Vagina (tissue), 2 donors: ENCODE measurements at regions not wholly inside any gene's neighbourhood (a gene's known extent, or its start where the extent isn't known, plus 50 kb on each side); places are given as distances from the start of the nearest gene placed in this dataset.

ENCODE experiments used
- DNase-seq, 2 donors: peaks; one replicate each; pipeline ENCODE4 v3.0.0-alpha.2; 2017; ENCODE audit errors: extremely low spot score in 2 of 2
- H3K27ac ChIP-seq: fragments of 200-600 bp; sonication (generic); one replicate; pipeline ENCODE4 v1.5.1; 2019
- H3K27me3 ChIP-seq: fragments of 200-600 bp; sonication (generic); one replicate; pipeline ENCODE4 v1.5.1; 2019
- H3K36me3 ChIP-seq, 2 donors: fragments of 200-600 bp; sonication (generic); one replicate each; pipeline ENCODE4 v1.5.1; 2017 to 2019
- H3K4me1 ChIP-seq: fragments of 200-600 bp; sonication (generic); one replicate; pipeline ENCODE4 v1.5.1; 2019
- H3K4me3 ChIP-seq, 2 donors: fragments of 200-600 bp; sonication (generic); 1 replicate in 1 of 2; 2 replicates in 1 of 2; pipeline ENCODE4 v1.5.1; 2016 to 2019
- H3K9me3 ChIP-seq: fragments of 200-600 bp; sonication (generic); one replicate; pipeline ENCODE4 v1.5.1; 2019
- POLR2A ChIP-seq, 2 donors: fragments of 450-650 bp; IDR thresholded peaks; one replicate each; pipeline ENCODE4 v1.6.1; 2017; ENCODE audit warnings: antibody characterized with exemption in 2 of 2, mild to moderate bottlenecking in 2 of 2, moderate library complexity in 2 of 2
- POLR2AphosphoS5 ChIP-seq, 2 donors: sonication (generic); formaldehyde crosslinking; IDR thresholded peaks; one replicate each; pipeline ENCODE4 v1.9.0; 2017; ENCODE audit warnings: antibody characterized with exemption in 2 of 2, mild to moderate bottlenecking in 2 of 2, low read depth in 1 of 2; ENCODE audit not compliant: insufficient read depth in 1 of 2
- intact Hi-C: fragments of 100-400 bp; cut with DNase I; formaldehyde crosslinking; loops from one replicate; pipeline ENCODE4 v1.15.1; 2023
- TF ChIP-seq, protein P1 (sequence below), 3 experiments: fragments of 450-650 bp in 2 of 3; fragments of 200-600 bp in 1 of 3; sonication (generic) in 1 of 3; IDR thresholded peaks; one replicate each; pipeline ENCODE4 v1.5.1; 2017 to 2019; ENCODE audit warnings: antibody characterized with exemption in 3 of 3, mild to moderate bottlenecking in 2 of 3, moderate library complexity in 2 of 3

DNA sequence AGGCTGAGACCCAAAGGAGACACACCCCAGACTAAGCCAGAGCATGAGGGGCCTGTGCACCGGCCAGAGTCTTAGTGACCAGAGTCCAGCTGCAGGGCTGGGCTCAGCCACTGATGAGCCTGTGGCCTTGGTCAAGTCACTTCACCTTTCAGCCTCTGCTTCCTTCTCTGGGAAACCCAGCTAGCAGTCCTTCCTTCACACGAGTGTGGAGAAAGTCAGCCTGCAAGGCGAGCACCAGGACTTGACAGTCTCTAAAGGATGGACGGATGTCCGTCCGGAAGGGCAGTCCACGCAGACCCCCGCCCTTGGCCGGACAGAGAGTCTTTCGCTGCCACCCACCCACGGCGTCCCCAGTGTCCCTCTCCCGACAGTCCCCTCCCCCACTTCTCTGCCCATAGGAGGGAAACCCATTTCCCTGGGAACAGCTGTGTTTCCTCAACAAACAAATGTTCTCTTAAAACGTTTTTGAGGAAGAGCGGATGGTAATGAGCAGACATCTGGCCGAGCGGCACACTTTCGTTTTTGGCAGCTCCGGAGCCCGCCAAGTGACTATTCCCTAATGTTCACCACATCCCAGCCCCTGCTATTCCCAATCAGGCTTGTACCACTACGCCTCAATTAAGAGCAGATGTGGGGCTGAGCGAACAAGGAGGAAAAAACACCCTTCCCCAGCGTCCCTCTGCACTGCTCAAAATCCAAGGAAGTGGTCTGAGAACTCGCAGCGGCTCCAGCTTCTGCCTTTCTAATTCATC, 129.1 kb upstream of the SMAD3 start:
- H3K4me1 ChIP-seq, result peaks cover 24% of the 10 kb centered on the region
- H3K27me3 ChIP-seq, result no peaks in the 10 kb centered on the region
- H3K4me3 ChIP-seq, result peak overlapping the region; percentile 39
- H3K36me3 ChIP-seq, result no peaks in the 10 kb centered on the region
- TF ChIP-seq, protein P1, sequence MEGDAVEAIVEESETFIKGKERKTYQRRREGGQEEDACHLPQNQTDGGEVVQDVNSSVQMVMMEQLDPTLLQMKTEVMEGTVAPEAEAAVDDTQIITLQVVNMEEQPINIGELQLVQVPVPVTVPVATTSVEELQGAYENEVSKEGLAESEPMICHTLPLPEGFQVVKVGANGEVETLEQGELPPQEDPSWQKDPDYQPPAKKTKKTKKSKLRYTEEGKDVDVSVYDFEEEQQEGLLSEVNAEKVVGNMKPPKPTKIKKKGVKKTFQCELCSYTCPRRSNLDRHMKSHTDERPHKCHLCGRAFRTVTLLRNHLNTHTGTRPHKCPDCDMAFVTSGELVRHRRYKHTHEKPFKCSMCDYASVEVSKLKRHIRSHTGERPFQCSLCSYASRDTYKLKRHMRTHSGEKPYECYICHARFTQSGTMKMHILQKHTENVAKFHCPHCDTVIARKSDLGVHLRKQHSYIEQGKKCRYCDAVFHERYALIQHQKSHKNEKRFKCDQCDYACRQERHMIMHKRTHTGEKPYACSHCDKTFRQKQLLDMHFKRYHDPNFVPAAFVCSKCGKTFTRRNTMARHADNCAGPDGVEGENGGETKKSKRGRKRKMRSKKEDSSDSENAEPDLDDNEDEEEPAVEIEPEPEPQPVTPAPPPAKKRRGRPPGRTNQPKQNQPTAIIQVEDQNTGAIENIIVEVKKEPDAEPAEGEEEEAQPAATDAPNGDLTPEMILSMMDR (IDR thresholded peaks at IDR 0.05), result no peak
- TF ChIP-seq POLR2AphosphoS5 (IDR thresholded peaks at IDR 0.05; ENCODE audit: insufficient read depth in 1 of 2, low read depth in 1 of 2), result peak in 1 of 2 donors; percentile 73
- peak overlapping the region; percentile 74 for H3K27ac ChIP-seq
- DNase-seq, result no peak
- intact Hi-C loops, result no loop called here
- no peaks in the 10 kb centered on the region for H3K9me3 ChIP-seq

GRCh38 chr15:66936861-66937582, 128.4 kb upstream of the SMAD3 start:
- Histone ChIP-seq H3K27me3 (no peaks in the 10 kb centered on the region), H3K4me1 (peaks cover 17% of the 10 kb centered on the region), H3K9me3 (no peaks in the 10 kb centered on the region), H3K36me3 (no peaks in the 10 kb centered on the region), H3K4me3 (peak overlapping the region; percentile 39), H3K27ac (peak overlapping the region; percentile 74)
- TF ChIP-seq POLR2A (IDR thresholded peaks at IDR 0.05), result no peak
- TF ChIP-seq POLR2AphosphoS5 (IDR thresholded peaks at IDR 0.05; ENCODE audit: insufficient read depth in 1 of 2, low read depth in 1 of 2), result no peak
- TF ChIP-seq, protein P1 (IDR thresholded peaks at IDR 0.05), result no peak
- intact Hi-C loops, result no loop called here
- no peak for DNase-seq

DNA sequence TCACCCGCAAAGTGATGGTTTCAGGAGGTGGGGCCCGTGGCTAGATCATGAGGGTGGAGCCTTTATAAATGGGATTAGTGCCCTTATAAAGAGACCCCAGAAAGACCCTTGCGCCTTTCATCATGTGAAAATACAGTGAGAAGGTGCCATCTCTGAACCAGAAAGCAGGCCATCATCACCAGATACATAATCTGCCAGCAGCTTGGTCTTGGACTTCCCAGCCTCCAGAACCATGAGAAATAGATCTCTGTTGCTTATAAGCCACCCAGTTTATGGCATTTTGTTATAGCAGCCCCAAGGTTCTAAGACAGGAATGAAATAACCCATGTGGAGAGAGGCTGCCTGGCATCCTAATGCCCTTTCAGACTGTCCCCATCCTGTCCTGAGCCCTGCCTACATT, 127.8 kb upstream of the SMAD3 start:
- DNase-seq, result no peak
- intact Hi-C loops, result no loop called here
- TF ChIP-seq POLR2AphosphoS5 (IDR thresholded peaks at IDR 0.05; ENCODE audit: insufficient read depth in 1 of 2, low read depth in 1 of 2), result no peak
- no peak for TF ChIP-seq POLR2A (IDR thresholded peaks at IDR 0.05)
- TF ChIP-seq, protein P1 (IDR thresholded peaks at IDR 0.05), result no peak
- Histone ChIP-seq H3K36me3 (no peaks in the 10 kb centered on the region), H3K27ac (no peak overlapping the region), H3K27me3 (no peaks in the 10 kb centered on the region), H3K9me3 (no peaks in the 10 kb centered on the region), H3K4me3 (no peak overlapping the region), H3K4me1 (peaks cover 11% of the 10 kb centered on the region)

DNA sequence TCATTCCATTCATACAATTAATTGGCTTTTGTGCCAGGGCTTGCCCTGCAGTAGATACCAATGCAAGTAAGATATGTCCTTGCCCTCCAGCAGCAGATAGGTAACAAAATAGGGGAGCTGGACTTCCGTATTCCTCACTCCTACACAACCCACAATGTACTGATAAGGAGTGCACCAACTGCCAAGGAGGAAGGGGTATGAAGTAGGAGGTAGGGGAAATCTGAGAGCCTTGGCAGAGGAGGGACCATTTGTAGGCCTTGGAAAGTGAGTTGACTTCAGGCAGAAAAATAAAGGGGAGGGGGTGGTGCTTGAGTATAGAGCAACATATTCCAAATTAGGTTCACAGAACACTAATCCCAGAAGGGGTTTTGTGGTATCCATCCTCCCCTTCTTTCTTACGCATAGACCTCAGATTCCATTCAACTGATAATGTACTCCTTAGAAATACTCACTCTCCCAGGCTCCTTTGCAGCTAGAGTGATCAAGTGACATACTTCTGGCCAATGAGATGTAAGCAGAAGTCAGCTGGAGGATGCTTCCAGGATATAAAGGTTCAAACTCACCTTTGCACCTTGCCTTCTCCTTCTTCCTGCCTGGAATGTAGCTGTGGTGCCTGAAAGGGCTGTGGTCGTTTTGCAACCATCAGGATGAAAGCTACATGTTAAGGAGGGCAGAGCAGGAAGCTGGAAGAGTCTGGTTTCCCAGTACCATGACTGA, 127.1 kb upstream of the SMAD3 start:
- Histone ChIP-seq H3K4me3 (no peak overlapping the region), H3K4me1 (peaks cover 7% of the 10 kb centered on the region), H3K36me3 (no peaks in the 10 kb centered on the region), H3K27ac (no peak overlapping the region), H3K9me3 (no peaks in the 10 kb centered on the region), H3K27me3 (no peaks in the 10 kb centered on the region)
- intact Hi-C loops, result no loop called here
- no peak for TF ChIP-seq POLR2A (IDR thresholded peaks at IDR 0.05)
- TF ChIP-seq, protein P1 (IDR thresholded peaks at IDR 0.05), result no peak
- no peak for TF ChIP-seq POLR2AphosphoS5 (IDR thresholded peaks at IDR 0.05; ENCODE audit: insufficient read depth in 1 of 2, low read depth in 1 of 2)
- DNase-seq, result no peak
